ENCODE measurements at regions not wholly inside any gene's neighbourhood (a gene's known extent, or its start where the extent isn't known, plus 50 kb on each side); places are given as distances from the start of the nearest gene placed in this dataset.

DNA sequence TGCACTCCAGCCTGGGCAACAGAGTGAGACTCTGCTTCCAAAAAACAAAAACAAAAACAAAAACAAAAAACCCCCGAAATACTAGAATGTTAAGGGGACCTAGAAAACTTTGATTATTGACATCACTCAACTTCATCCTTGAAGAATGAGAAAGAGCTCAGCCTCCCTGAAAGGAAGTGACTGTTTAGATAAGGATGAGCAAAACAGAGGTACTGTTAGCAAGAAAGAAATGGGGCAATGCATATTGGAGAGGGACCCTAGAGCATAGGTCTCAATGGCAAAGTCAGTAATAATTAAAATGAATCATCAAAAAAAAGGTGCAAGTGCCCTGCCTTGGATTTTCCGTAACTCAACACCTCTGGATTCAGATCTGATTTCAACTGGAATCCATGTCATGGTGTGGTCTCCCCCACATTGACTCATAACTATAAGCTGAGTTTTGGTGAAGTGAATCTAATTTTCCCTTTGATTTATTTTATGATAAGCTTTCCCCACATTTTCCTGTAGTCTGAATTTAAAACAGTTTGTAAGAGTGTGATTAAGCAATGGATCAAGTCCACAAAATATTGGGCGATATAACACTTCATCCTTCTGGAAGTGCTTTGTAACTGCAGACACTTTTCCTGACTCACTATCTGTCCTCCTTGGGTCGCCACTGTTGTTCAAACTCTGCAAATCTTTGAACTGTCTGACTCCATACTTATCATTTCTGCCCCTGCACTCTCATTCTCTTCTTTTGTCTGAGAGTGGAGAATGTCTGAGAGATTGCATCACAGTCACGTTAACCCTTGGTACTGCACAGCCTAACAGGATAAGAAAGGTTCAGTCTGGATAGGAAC, 224.8 kb upstream of the LYZL1 start (continued):
- TF ChIP-seq, protein P1, sequence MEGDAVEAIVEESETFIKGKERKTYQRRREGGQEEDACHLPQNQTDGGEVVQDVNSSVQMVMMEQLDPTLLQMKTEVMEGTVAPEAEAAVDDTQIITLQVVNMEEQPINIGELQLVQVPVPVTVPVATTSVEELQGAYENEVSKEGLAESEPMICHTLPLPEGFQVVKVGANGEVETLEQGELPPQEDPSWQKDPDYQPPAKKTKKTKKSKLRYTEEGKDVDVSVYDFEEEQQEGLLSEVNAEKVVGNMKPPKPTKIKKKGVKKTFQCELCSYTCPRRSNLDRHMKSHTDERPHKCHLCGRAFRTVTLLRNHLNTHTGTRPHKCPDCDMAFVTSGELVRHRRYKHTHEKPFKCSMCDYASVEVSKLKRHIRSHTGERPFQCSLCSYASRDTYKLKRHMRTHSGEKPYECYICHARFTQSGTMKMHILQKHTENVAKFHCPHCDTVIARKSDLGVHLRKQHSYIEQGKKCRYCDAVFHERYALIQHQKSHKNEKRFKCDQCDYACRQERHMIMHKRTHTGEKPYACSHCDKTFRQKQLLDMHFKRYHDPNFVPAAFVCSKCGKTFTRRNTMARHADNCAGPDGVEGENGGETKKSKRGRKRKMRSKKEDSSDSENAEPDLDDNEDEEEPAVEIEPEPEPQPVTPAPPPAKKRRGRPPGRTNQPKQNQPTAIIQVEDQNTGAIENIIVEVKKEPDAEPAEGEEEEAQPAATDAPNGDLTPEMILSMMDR (IDR thresholded peaks at IDR 0.05 in 2 of 3, conservative IDR thresholded peaks at IDR 0.05 in 1 of 3; ENCODE audit: borderline replicate concordance in 1 of 3, insufficient read depth in 1 of 3, low read depth in 2 of 3, low read length in 2 of 3), result no peak
- no peak for TF ChIP-seq SP1 (IDR thresholded peaks at IDR 0.05; ENCODE audit: low read depth)
- no peak for TF ChIP-seq EZH2 (IDR thresholded peaks at IDR 0.05)
- TF ChIP-seq EZH2phosphoT487 (IDR thresholded peaks at IDR 0.05; ENCODE audit: borderline replicate concordance), result no peak

GRCh38 chr10:29064680-29065079, 224.2 kb upstream of the LYZL1 start:
- CTCF ChIA-PET, result interaction anchor here (0.7 kb wide), 1 partner anchor 69 kb away, joined by 3 read pairs; no protein-coding TSS in a partner anchor
- Histone ChIP-seq H3K36me3 (ENCODE audit: control insufficient read depth in 1 of 2, insufficient read depth in 2 of 2, low read length in 2 of 2) (no peaks in the 10 kb centered on the region), H3K79me2 (ENCODE audit: insufficient read depth, low read length) (no peaks in the 10 kb centered on the region), H3K27me3 (ENCODE audit: insufficient read depth, low read length) (peaks cover 4% of the 10 kb centered on the region; the same call in 1 of the 2 replicates), H3K4me1 (ENCODE audit: control insufficient read depth in 1 of 2, insufficient read depth in 2 of 2, low read length in 2 of 2) (peaks cover 0 to 10% of the 10 kb centered on the region in 2 experiments; a peak in 1 of 4 replicates), H3K9me2 (ENCODE audit: insufficient read depth) (no peaks in the 10 kb centered on the region), H3K4me3 (replicated peaks in 1 of 2; ENCODE audit: low read depth in 1 of 2, low read length in 2 of 2) (no peak overlapping the region), H3K4me2 (ENCODE audit: low read length) (no peak overlapping the region), H3K9me3 (ENCODE audit: control insufficient read depth in 1 of 2, insufficient read depth in 1 of 2, low read depth in 1 of 2, low read length in 2 of 2) (no peaks in the 10 kb centered on the region), H4K20me1 (ENCODE audit: insufficient read depth) (no peaks in the 10 kb centered on the region), H2AFZ (ENCODE audit: low read depth, low read length, poor library complexity, severe bottlenecking) (no peak overlapping the region), H3K27ac (ENCODE audit: low read depth, low read length) (no peak overlapping the region), H3K9ac (ENCODE audit: low read length) (no peak overlapping the region)
- RAD21 ChIA-PET (ENCODE audit: low non-redundant PET in 1 of 2, low total read pairs in 2 of 2, uncharacterized antibody in 2 of 2, unreplicated experiment in 2 of 2), result no interaction called here
- no peak for ATAC-seq
- BruUV-seq (replicated peaks), result no TSS peak
- intact Hi-C loops (cut with micrococcal nuclease), result no loop called here
- no peak for DNase-seq (ENCODE audit: low read depth, low spot score)
- POLR2A ChIA-PET, result no interaction called here
- TF ChIP-seq ZNF274 (IDR thresholded peaks at IDR 0.05; ENCODE audit: low read depth, low read length) (no peak), YY1 (IDR thresholded peaks at IDR 0.05; ENCODE audit: extremely low read depth, insufficient replicate concordance, low read depth, low read length) (no peak), EGR1 (IDR thresholded peaks at IDR 0.05; ENCODE audit: low read depth) (no peak), SRF (IDR thresholded peaks at IDR 0.05; ENCODE audit: low read depth) (no peak), POLR2AphosphoS5 (IDR thresholded peaks at IDR 0.05; ENCODE audit: low read depth, low read length) (no peak), ZFX (IDR thresholded peaks at IDR 0.05) (no peak), JUND (IDR thresholded peaks at IDR 0.05) (no peak), REST (IDR thresholded peaks at IDR 0.05; ENCODE audit: low read depth) (no peak), POLR2A (IDR thresholded peaks at IDR 0.05; ENCODE audit: borderline replicate concordance, extremely low read depth, insufficient read depth, insufficient read length) (no peak), ZBTB33 (IDR thresholded peaks at IDR 0.05; ENCODE audit: extremely low read depth, insufficient replicate concordance, low read length) (no peak), SP1 (IDR thresholded peaks at IDR 0.05; ENCODE audit: low read depth) (no peak), CEBPB (IDR thresholded peaks at IDR 0.05; ENCODE audit: low read depth) (no peak)
- TF ChIP-seq, protein P2, sequence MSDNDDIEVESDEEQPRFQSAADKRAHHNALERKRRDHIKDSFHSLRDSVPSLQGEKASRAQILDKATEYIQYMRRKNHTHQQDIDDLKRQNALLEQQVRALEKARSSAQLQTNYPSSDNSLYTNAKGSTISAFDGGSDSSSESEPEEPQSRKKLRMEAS (IDR thresholded peaks at IDR 0.05), result no peak
- TF ChIP-seq, protein P3, sequence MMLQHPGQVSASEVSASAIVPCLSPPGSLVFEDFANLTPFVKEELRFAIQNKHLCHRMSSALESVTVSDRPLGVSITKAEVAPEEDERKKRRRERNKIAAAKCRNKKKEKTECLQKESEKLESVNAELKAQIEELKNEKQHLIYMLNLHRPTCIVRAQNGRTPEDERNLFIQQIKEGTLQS (IDR thresholded peaks at IDR 0.05), result no peak

Data from HCT116 (cell line).